ENCODE measurements at regions not wholly inside any gene's neighbourhood (a gene's known extent, or its start where the extent isn't known, plus 50 kb on each side); places are given as distances from the start of the nearest gene placed in this dataset.

- H3K4me1 ChIP-seq (ENCODE audit: control insufficient read depth in 2 of 3, insufficient read depth in 2 of 3, low read depth in 1 of 3, low read length in 3 of 3) = no peaks in the 10 kb centered on the region
- H3K4me3 ChIP-seq (ENCODE audit: low read length in 3 of 3) = no peak overlapping the region
These were observed 534.2 kb upstream of the RGS18 start for GRCh38 chr1:191624044-191624443.

GRCh38 chr1:191629836-191630235 lies 528.4 kb upstream of the RGS18 start:
- Histone ChIP-seq H3K27ac (ENCODE audit: low read depth in 2 of 2, low read length in 2 of 2) (no peak overlapping the region), H3K4me3 (ENCODE audit: low read length in 3 of 3) (no peak overlapping the region), H3K27me3 (ENCODE audit: control insufficient read depth, insufficient read depth, low read length) (no peaks in the 10 kb centered on the region), H3K36me3 (ENCODE audit: control insufficient read depth in 2 of 3, insufficient read depth in 3 of 3, low read length in 3 of 3) (no peaks in the 10 kb centered on the region), H3K9ac (ENCODE audit: low read length in 3 of 3) (no peak overlapping the region), H3K9me3 (ENCODE audit: control insufficient read depth in 2 of 3, insufficient read depth in 1 of 3, low read length in 3 of 3) (no peaks in the 10 kb centered on the region), H3K4me1 (ENCODE audit: control insufficient read depth in 2 of 3, insufficient read depth in 2 of 3, low read depth in 1 of 3, low read length in 3 of 3) (no peaks in the 10 kb centered on the region)
- no peak for TF ChIP-seq CTCF (IDR thresholded peaks at IDR 0.05; ENCODE audit: borderline replicate concordance, extremely low read depth, insufficient read depth)
- DNase-seq = no peak
- intact Hi-C loops (cut with DNase I) = no loop called here
- FAIRE-seq = no peak

More at GRCh38 chr1:191624044-191624443, 534.2 kb upstream of the RGS18 start:
- H3K36me3 ChIP-seq (ENCODE audit: control insufficient read depth in 2 of 3, insufficient read depth in 3 of 3, low read length in 3 of 3) = no peaks in the 10 kb centered on the region
- TF ChIP-seq CTCF (IDR thresholded peaks at IDR 0.05; ENCODE audit: borderline replicate concordance, extremely low read depth, insufficient read depth) = no peak
- DNase-seq (no peak), FAIRE-seq (no peak)
- no peaks in the 10 kb centered on the region for H3K27me3 ChIP-seq (ENCODE audit: control insufficient read depth, insufficient read depth, low read length)
- H3K27ac ChIP-seq (ENCODE audit: low read depth in 2 of 2, low read length in 2 of 2) = no peak overlapping the region
- no peak overlapping the region for H3K9ac ChIP-seq (ENCODE audit: low read length in 3 of 3)
- intact Hi-C loops (cut with DNase I) = no loop called here
- H3K9me3 ChIP-seq (ENCODE audit: control insufficient read depth in 2 of 3, insufficient read depth in 1 of 3, low read length in 3 of 3) = no peaks in the 10 kb centered on the region

GRCh38 chr1:191634801-191635508 lies 523.3 kb upstream of the RGS18 start:
- DNase-seq (no peak), FAIRE-seq (no peak)
- H3K4me1 ChIP-seq (ENCODE audit: control insufficient read depth in 2 of 3, insufficient read depth in 2 of 3, low read depth in 1 of 3, low read length in 3 of 3) = no peaks in the 10 kb centered on the region
- H3K36me3 ChIP-seq (ENCODE audit: control insufficient read depth in 2 of 3, insufficient read depth in 3 of 3, low read length in 3 of 3) = no peaks in the 10 kb centered on the region
- H3K27me3 ChIP-seq (ENCODE audit: control insufficient read depth, insufficient read depth, low read length) = no peaks in the 10 kb centered on the region
- TF ChIP-seq CTCF (IDR thresholded peaks at IDR 0.05; ENCODE audit: borderline replicate concordance, extremely low read depth, insufficient read depth) = no peak
- H3K9me3 ChIP-seq (ENCODE audit: control insufficient read depth in 2 of 3, insufficient read depth in 1 of 3, low read length in 3 of 3) = no peaks in the 10 kb centered on the region
- H3K4me3 ChIP-seq (ENCODE audit: low read length in 3 of 3) = no peak overlapping the region
- H3K27ac ChIP-seq (ENCODE audit: low read depth in 2 of 2, low read length in 2 of 2) = no peak overlapping the region
- no peak overlapping the region for H3K9ac ChIP-seq (ENCODE audit: low read length in 3 of 3)
- intact Hi-C loops (cut with DNase I) = no loop called here

GRCh38 chr1:191636345-191636744 lies 521.9 kb upstream of the RGS18 start:
- FAIRE-seq (no peak), DNase-seq (no peak)
- Histone ChIP-seq H3K9ac (ENCODE audit: low read length in 3 of 3) (no peak overlapping the region), H3K4me3 (ENCODE audit: low read length in 3 of 3) (no peak overlapping the region), H3K36me3 (ENCODE audit: control insufficient read depth in 2 of 3, insufficient read depth in 3 of 3, low read length in 3 of 3) (no peaks in the 10 kb centered on the region), H3K9me3 (ENCODE audit: control insufficient read depth in 2 of 3, insufficient read depth in 1 of 3, low read length in 3 of 3) (no peaks in the 10 kb centered on the region), H3K27me3 (ENCODE audit: control insufficient read depth, insufficient read depth, low read length) (no peaks in the 10 kb centered on the region), H3K27ac (ENCODE audit: low read depth in 2 of 2, low read length in 2 of 2) (no peak overlapping the region), H3K4me1 (ENCODE audit: control insufficient read depth in 2 of 3, insufficient read depth in 2 of 3, low read depth in 1 of 3, low read length in 3 of 3) (no peaks in the 10 kb centered on the region)
- intact Hi-C loops (cut with DNase I) = no loop called here
- no peak for TF ChIP-seq CTCF (IDR thresholded peaks at IDR 0.05; ENCODE audit: borderline replicate concordance, extremely low read depth, insufficient read depth)

Data from kidney (tissue), 13 donors.